Activated T-cell treated with anti-CD3 and anti-CD28 coated beads, Interleukin-2, amount 50 U/mL, for 72 hours (primary cell): ENCODE measurements at regions not wholly inside any gene's neighbourhood (a gene's known extent, or its start where the extent isn't known, plus 50 kb on each side); places are given as distances from the start of the nearest gene placed in this dataset.

Experiments
- ATAC-seq, 2 donors: fragments of 150-1000 bp; cut with Tn5 transposase; replicated peaks in 1 of 2; 2 replicates each; pipeline ENCODE4 v1.10.0; 2021; ENCODE audit warnings: moderate library complexity in 2 of 2, mild to moderate bottlenecking in 1 of 2
- DNase-seq, 2 donors: peaks; one replicate each; pipeline ENCODE4 v3.0.0; 2021 to 2022; ENCODE audit warnings: mixed read lengths in 1 of 2
- H3K27ac Mint-ChIP-seq: one replicate; pipeline ENCODE4 v1.8.0; 2022; ENCODE audit warnings: mild to moderate bottlenecking, moderate library complexity, mixed read lengths
- H3K27me3 Mint-ChIP-seq: one replicate; pipeline ENCODE4 v1.8.0; 2022; ENCODE audit warnings: low read depth, mixed read lengths
- H3K36me3 Mint-ChIP-seq, 2 donors: one replicate each; pipeline ENCODE4 v1.8.0; 2022; ENCODE audit warnings: mixed read lengths in 2 of 2, mild to moderate bottlenecking in 1 of 2; ENCODE audit not compliant: insufficient read depth in 2 of 2
- H3K4me1 Mint-ChIP-seq: one replicate; pipeline ENCODE4 v1.8.0; 2022; ENCODE audit warnings: low read depth, mixed read lengths
- H3K4me3 Mint-ChIP-seq, 2 donors: one replicate each; pipeline ENCODE4 v1.8.0; 2022; ENCODE audit warnings: mild to moderate bottlenecking in 2 of 2, mixed read lengths in 2 of 2, moderate library complexity in 2 of 2
- H3K9me3 Mint-ChIP-seq, 2 donors: one replicate each; pipeline ENCODE4 v1.8.0; 2022; ENCODE audit warnings: mixed read lengths in 2 of 2

DNA sequence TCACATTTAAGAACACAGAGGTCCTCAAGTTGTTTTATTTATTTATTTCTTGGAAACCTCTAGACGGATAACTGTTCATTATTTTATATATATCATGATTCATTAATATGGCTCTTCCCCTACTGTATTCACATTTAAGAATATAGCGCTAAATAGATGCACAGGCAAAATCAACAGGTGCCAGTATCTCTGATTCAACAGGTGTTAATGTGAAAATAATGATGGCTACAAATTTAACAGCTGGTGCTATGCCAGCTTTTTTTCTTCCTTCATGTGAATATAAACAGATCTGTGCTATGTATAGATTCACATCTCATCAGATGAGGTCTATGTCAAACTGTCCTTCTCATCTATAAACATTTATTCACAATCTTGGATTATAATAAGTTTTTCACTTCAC lies 218.5 kb upstream of the NR2F2 start:
- H3K4me1 Mint-ChIP-seq, result no peaks in the 10 kb centered on the region
- no peak overlapping the region for H3K27ac Mint-ChIP-seq
- H3K4me3 Mint-ChIP-seq, result no peak overlapping the region
- DNase-seq, result no peak
- H3K9me3 Mint-ChIP-seq, result no peaks in the 10 kb centered on the region
- no peaks in the 10 kb centered on the region for H3K36me3 Mint-ChIP-seq
- H3K27me3 Mint-ChIP-seq, result peaks cover 17% of the 10 kb centered on the region
- ATAC-seq, result no peak

DNA sequence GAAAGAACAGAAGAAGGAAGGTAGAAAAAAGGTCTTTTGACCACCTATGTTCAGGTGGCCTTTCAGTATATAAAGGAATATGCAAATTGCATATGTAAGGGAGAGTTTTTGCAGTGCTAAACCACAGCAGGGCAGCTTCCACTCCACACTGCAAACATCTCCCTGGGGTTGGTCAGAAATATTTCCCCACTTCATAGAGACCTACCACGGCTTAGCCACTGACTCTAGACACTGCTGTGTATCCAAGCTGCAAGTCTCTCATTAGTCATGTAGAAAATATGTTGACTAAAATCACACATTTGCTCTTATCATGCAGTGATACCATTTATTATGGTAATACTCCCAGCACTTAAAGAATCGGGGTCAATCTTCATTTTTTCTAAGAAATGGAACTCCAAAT lies 214.9 kb upstream of the NR2F2 start:
- no peaks in the 10 kb centered on the region for H3K4me1 Mint-ChIP-seq
- ATAC-seq, result no peak
- no peak overlapping the region for H3K27ac Mint-ChIP-seq
- H3K36me3 Mint-ChIP-seq, result no peaks in the 10 kb centered on the region
- H3K9me3 Mint-ChIP-seq, result no peaks in the 10 kb centered on the region
- peaks cover 17% of the 10 kb centered on the region for H3K27me3 Mint-ChIP-seq
- H3K4me3 Mint-ChIP-seq, result no peak overlapping the region
- no peak for DNase-seq

DNA sequence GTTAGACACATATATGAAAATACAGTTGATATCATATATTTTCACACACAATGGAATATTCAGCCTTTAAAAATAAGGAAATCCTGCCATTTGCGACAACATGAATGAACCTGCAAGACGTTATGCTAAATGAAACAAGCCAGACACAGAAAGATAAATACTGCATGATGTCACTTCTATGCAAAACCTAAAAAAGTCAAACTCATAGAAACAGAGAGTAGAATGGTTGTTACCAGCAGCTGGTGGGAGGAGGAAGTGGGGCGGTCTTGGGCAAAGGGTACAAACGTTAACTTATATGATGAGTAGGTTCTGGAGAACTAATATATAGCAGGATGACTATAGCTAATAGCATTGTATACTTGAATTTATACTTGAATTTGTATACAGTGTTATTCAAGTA lies 213.2 kb upstream of the NR2F2 start:
- no peaks in the 10 kb centered on the region for H3K9me3 Mint-ChIP-seq
- H3K27ac Mint-ChIP-seq, result no peak overlapping the region
- DNase-seq (no peak), ATAC-seq (no peak)
- H3K4me1 Mint-ChIP-seq, result no peaks in the 10 kb centered on the region
- no peak overlapping the region for H3K4me3 Mint-ChIP-seq
- H3K36me3 Mint-ChIP-seq, result no peaks in the 10 kb centered on the region
- H3K27me3 Mint-ChIP-seq, result peaks cover 17% of the 10 kb centered on the region

DNA sequence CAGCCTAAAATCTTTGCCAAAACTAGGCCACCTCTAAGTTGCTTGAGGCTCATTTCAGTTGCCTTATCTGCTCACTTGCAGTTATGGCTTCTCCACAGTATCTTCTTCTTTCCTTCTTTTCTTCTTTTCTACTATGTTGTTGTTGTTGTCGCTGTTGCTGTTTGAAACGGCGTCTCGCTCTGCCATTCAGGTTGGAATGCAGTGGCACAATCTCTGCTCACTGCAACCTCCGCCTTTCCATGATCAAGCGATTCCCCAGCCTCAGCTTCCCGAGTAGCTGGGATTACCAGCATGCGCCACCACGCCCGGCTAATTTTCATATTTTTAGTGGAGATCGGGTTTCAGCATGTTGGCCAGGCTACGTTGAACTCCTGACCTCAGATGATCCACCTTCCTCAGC lies 210.8 kb upstream of the NR2F2 start:
- Mint-ChIP-seq H3K4me1 (no peaks in the 10 kb centered on the region), H3K36me3 (no peaks in the 10 kb centered on the region), H3K27ac (no peak overlapping the region), H3K4me3 (no peak overlapping the region), H3K27me3 (peaks cover 11% of the 10 kb centered on the region), H3K9me3 (no peaks in the 10 kb centered on the region)
- no peak for ATAC-seq
- DNase-seq, result no peak

DNA sequence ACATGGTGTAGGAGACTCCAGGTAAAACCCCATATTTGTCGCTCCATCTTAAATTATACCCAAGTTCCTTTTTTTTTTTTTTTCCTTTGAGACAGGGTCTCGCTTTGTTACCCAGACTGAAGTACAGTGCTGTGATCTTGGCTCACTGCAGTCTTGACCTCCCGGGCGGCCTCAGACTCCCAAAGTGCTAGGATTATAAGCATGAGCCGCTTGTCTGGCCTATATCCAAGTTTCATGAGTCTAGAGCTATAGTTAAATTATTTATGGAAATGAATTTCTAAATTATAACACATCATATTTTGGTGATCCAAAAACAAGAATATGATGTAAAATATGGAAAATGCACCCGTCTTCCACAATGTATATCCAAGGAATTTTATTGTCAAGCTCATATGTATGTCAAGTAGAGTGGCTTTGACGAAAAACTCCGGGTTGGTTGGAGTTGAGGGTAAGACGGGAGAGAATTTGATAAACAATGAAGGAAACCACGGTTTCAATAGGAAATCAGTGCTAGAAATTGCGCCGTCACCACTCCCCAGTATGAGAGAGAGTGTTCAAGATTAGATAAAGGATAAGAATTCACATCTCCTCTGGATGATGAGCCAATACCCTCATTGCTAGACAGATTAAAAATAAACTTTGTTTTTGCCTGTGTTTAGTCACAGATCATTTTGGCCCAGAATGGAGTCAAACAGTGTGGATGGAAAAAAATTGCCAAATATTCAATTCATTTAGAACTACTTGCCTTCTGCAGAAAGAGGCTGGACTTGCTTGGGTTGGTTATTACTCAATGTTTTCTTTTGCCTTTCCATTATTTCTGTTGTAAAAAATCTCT lies 209.2 kb upstream of the NR2F2 start:
- no peaks in the 10 kb centered on the region for H3K4me1 Mint-ChIP-seq
- H3K36me3 Mint-ChIP-seq, result no peaks in the 10 kb centered on the region
- no peak overlapping the region for H3K27ac Mint-ChIP-seq
- DNase-seq (no peak), ATAC-seq (no peak)
- H3K9me3 Mint-ChIP-seq, result no peaks in the 10 kb centered on the region
- no peaks in the 10 kb centered on the region for H3K27me3 Mint-ChIP-seq
- H3K4me3 Mint-ChIP-seq, result no peak overlapping the region

DNA sequence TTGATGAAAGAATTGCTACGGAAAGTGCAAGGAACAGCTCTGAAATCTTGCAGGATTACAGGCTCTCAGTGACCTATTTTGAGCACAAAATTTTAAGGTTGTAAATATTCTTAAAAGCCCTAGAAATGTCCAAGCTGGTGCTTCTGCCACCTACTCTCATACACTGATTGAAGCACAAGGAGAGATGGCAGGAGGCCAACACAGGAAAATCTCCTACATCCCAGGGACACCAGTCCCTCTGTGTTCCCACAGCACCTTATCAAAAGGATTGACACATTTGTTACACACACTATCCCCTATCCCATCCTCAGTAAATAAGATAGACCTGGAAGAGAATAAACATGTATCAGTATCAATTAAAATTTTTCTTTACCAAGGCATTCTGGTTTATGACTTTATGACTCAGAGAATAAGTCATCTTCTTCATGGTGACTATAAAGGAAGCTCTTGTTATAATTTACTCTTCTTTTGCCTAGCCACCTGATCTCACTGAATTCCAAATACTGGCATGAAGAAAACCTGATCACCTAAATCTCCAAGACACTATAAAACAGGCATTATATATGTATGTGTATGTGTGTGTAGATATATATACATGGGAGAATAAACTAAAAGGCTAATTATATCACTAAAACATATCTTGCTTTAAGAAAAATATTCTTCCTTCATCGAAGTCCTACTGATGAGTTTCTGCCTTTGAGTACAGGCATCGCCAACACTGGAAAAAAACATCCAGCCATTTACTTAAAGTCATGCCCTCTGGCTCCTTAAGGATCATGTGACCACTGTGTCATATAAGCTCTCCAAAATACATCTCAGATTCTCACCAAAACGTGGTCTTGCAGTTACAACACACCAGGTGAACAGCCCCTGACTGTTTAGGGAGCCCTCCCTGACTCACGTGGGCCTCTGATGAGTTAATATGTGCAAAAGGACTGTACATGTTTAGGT lies 208.1 kb upstream of the NR2F2 start:
- H3K9me3 Mint-ChIP-seq, result no peaks in the 10 kb centered on the region
- DNase-seq (no peak), ATAC-seq (no peak)
- no peaks in the 10 kb centered on the region for H3K27me3 Mint-ChIP-seq
- no peak overlapping the region for H3K4me3 Mint-ChIP-seq
- no peaks in the 10 kb centered on the region for H3K36me3 Mint-ChIP-seq
- H3K27ac Mint-ChIP-seq, result no peak overlapping the region
- H3K4me1 Mint-ChIP-seq, result no peaks in the 10 kb centered on the region

DNA sequence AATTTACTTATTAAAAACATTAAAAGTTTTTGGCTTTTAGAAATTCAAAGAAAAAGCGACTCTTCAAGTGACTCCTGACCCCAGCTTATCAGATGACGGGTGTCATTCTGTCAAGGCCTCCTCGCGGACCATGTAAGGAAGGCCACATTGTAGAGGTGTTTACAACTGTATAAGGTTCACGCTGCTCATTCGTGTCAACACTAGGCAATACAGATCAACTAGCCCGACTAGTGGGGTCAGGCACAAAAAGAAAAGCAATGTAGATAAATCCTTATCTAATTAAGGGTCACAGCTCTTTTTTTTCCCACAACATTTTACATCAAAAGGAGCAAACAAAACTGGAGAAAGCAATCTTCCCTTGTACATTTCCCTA lies 207.5 kb upstream of the NR2F2 start:
- Mint-ChIP-seq H3K4me1 (no peaks in the 10 kb centered on the region), H3K36me3 (no peaks in the 10 kb centered on the region), H3K4me3 (no peak overlapping the region), H3K27me3 (no peaks in the 10 kb centered on the region), H3K9me3 (no peaks in the 10 kb centered on the region), H3K27ac (no peak overlapping the region)
- DNase-seq, result no peak
- no peak for ATAC-seq

DNA sequence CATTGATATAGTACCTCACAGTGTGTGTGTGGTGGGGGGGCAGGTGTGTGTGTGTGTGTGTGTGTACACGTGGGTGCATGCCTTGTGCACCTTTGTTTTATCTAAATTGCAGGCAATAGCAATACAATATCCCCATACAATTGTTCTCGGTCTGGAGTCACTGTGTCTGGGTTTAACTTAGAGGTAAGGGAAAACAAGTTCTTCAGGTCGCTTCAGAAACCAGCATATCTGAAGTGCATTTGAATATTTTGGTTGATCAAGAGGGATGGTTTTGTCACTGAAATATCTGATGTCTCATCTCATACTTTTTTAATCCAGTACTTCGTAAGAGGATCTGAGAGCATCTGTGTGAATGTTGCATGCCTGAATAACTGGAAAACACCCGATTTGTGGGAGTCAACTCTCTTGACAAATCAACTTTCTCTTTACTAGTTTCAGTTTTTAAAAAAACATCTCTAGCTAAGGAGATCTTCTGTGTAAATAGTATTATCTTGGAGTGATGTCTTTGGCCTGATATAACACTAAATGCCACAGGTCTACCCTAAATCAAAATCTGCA lies 206.8 kb upstream of the NR2F2 start:
- no peaks in the 10 kb centered on the region for H3K27me3 Mint-ChIP-seq
- H3K27ac Mint-ChIP-seq, result no peak overlapping the region
- no peak for DNase-seq
- H3K36me3 Mint-ChIP-seq, result no peaks in the 10 kb centered on the region
- H3K9me3 Mint-ChIP-seq, result no peaks in the 10 kb centered on the region
- no peaks in the 10 kb centered on the region for H3K4me1 Mint-ChIP-seq
- no peak for ATAC-seq
- H3K4me3 Mint-ChIP-seq, result no peak overlapping the region

DNA sequence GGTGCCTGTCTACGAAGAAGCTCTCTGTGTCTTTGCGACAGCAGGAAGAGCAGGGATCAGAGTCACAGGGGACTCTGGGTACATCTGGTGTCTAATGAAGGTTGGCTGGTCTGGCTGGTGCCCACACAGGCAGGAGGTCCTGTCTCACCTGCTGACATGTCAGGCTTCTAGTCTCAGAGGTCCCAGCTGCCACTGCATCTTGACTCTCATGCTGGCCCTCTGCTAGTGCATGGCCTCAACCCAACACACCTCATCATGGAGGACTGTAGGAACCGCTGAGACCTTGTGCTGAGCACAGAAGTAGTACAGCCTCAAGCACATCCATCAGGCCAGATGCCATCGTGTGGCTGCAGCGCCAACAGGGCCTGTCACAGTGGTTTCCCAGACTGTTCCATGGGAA lies 206.1 kb upstream of the NR2F2 start:
- H3K4me1 Mint-ChIP-seq, result no peaks in the 10 kb centered on the region
- ATAC-seq, result no peak
- H3K4me3 Mint-ChIP-seq, result no peak overlapping the region
- no peaks in the 10 kb centered on the region for H3K36me3 Mint-ChIP-seq
- H3K27ac Mint-ChIP-seq, result no peak overlapping the region
- no peak for DNase-seq
- no peaks in the 10 kb centered on the region for H3K27me3 Mint-ChIP-seq
- no peaks in the 10 kb centered on the region for H3K9me3 Mint-ChIP-seq

DNA sequence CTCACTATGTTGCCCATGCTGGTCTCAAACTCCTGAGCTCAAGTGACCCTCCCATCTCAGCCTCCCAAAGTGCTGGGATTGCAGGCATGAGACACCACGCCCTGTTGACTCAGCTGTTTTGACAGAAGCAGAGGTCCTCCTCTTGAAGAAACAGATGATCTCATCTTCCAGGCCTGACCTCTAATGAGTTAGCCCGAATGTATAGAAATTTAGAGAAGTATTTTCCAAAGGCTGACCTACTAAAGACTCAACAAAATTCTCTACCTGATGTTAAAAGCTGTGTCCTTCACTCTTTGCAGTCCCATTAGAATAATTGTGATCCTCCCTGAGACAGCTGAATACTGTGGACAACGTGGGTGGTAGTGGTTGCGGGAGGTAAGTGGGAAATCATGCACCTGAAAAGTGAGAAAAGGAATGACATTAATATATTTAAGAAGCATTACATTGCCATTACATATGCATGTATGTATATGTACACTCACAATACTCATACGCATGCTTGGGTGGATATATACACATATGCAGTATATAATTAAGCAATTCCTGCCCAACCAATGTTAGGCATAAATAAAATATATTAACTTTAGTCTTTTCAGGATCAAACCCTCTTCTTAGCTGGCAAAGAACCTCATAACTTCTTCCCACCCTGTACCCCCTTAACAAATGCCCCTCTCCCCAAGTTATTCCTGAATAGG lies 204.6 kb upstream of the NR2F2 start:
- H3K4me1 Mint-ChIP-seq, result no peaks in the 10 kb centered on the region
- no peak overlapping the region for H3K4me3 Mint-ChIP-seq
- no peaks in the 10 kb centered on the region for H3K36me3 Mint-ChIP-seq
- DNase-seq (no peak), ATAC-seq (no peak)
- H3K9me3 Mint-ChIP-seq, result no peaks in the 10 kb centered on the region
- no peaks in the 10 kb centered on the region for H3K27me3 Mint-ChIP-seq
- H3K27ac Mint-ChIP-seq, result no peak overlapping the region

DNA sequence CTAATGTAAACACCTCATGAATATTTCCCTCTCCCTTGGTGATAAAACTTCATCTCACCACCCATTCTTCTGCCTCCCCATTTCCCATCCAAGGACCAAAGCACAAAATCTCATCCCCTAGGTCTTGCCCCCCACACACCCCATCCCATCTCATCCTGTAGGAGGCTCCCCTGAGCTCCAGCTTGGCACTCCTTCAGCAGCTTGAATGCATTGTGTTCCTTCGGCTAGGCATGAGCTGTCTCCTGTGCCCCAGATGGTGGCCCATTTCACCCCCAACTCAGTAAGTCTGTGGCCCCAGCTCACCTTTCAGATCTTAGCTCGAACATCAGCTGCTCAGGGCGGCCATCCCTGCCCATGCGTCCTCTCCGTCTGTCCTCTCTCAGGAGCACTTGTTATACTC lies 203.6 kb upstream of the NR2F2 start:
- no peaks in the 10 kb centered on the region for H3K27me3 Mint-ChIP-seq
- H3K4me3 Mint-ChIP-seq, result no peak overlapping the region
- H3K36me3 Mint-ChIP-seq, result no peaks in the 10 kb centered on the region
- no peaks in the 10 kb centered on the region for H3K9me3 Mint-ChIP-seq
- DNase-seq (no peak), ATAC-seq (no peak)
- H3K4me1 Mint-ChIP-seq, result no peaks in the 10 kb centered on the region
- H3K27ac Mint-ChIP-seq, result no peak overlapping the region

DNA sequence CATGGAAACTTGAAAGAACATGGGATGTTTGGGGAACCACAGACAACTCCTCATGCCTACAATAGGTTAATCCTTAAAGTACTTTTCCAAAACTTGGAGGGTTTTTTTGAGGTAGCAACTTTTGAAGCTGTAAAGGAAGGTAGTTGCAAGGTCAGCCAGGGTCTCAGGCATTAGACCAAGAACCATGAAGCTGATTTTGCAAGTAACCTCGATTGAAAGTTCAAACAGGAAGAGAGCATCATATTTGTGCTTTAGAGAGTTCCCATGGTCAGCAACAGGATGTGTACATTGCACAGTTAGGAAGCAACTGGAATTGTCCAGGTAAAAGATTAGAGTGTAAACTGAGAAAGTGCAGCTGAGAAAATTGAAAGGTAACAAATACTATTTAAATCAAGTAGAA lies 199.8 kb upstream of the NR2F2 start:
- H3K27ac Mint-ChIP-seq, result no peak overlapping the region
- H3K4me3 Mint-ChIP-seq, result no peak overlapping the region
- no peaks in the 10 kb centered on the region for H3K36me3 Mint-ChIP-seq
- H3K27me3 Mint-ChIP-seq, result no peaks in the 10 kb centered on the region
- DNase-seq (no peak), ATAC-seq (no peak)
- H3K4me1 Mint-ChIP-seq, result no peaks in the 10 kb centered on the region
- no peaks in the 10 kb centered on the region for H3K9me3 Mint-ChIP-seq

DNA sequence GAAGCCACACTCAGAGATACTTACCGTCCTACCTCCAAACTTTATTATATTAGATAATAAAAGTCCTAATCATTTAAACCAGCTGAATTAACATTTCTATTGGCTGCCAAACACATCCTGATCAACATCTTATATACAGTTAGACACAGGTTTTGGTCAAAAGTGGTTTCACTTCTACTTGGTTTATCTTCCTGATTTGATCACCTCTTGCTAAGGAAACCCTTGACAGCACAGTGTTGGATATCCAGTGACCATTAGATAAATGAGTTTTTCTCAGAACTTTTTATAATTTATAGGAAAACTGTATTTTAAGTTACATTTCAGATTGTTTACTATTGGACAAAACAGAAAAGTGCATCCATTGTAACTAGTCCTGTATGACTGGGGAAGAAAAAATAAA lies 198.4 kb upstream of the NR2F2 start:
- Mint-ChIP-seq H3K9me3 (peaks cover 1 to 2% of the 10 kb centered on the region in 2 donors), H3K27ac (no peak overlapping the region), H3K36me3 (peaks cover 0 to under 1% of the 10 kb centered on the region in 2 donors), H3K27me3 (peaks cover 3% of the 10 kb centered on the region), H3K4me1 (no peaks in the 10 kb centered on the region), H3K4me3 (no peak overlapping the region)
- ATAC-seq, result no peak
- DNase-seq, result no peak
